H9 (cell line): ENCODE measurements at regions not wholly inside any gene's neighbourhood (a gene's known extent, or its start where the extent isn't known, plus 50 kb on each side); places are given as distances from the start of the nearest gene placed in this dataset.

ENCODE experiments used
- DNase-seq: peaks from one replicate; pipeline ENCODE4 v3.0.0-alpha.2; 2017
- H2AFZ ChIP-seq: one replicate; pipeline ENCODE4 v1.6.1; 2013; ENCODE audit warnings: mild to moderate bottlenecking, low read length, control low read depth, moderate library complexity
- H2AK5ac ChIP-seq: 2 replicates; pipeline ENCODE4 v1.6.1; 2013; ENCODE audit warnings: low read length, control low read depth, mixed read lengths; ENCODE audit not compliant: insufficient read length
- H2BK120ac ChIP-seq: one replicate; pipeline ENCODE4 v1.6.1; 2013; ENCODE audit warnings: low read depth, mild to moderate bottlenecking, low read length, control low read depth, inconsistent platforms; ENCODE audit not compliant: poor library complexity, severe bottlenecking
- H2BK12ac ChIP-seq: 2 replicates; pipeline ENCODE4 v1.6.1; 2013; ENCODE audit warnings: low read length, control low read depth, mixed read lengths, low read depth; ENCODE audit not compliant: insufficient read length
- H2BK15ac ChIP-seq: 2 replicates; pipeline ENCODE4 v1.6.1; 2013; ENCODE audit warnings: low read depth, low read length, control low read depth
- H2BK20ac ChIP-seq: one replicate; pipeline ENCODE4 v1.6.1; 2013; ENCODE audit warnings: low read depth, mild to moderate bottlenecking, low read length, control low read depth, inconsistent platforms; ENCODE audit not compliant: poor library complexity, severe bottlenecking
- H2BK5ac ChIP-seq: 2 replicates; pipeline ENCODE4 v1.6.1; 2013; ENCODE audit warnings: low read length, control low read depth, mixed read lengths; ENCODE audit not compliant: insufficient read length
- H3K14ac ChIP-seq: 2 replicates; pipeline ENCODE4 v1.6.1; 2013; ENCODE audit warnings: low read length, control low read depth; ENCODE audit not compliant: insufficient read depth
- H3K18ac ChIP-seq: 2 replicates; pipeline ENCODE4 v1.6.1; 2013; ENCODE audit warnings: low read depth, mild to moderate bottlenecking, mixed read lengths, low read length, control low read depth; ENCODE audit not compliant: insufficient read length
- H3K23ac ChIP-seq: 2 replicates; pipeline ENCODE4 v1.6.1; 2013; ENCODE audit warnings: low read length, control low read depth, mixed read lengths, low read depth; ENCODE audit not compliant: insufficient read length
- H3K23me2 ChIP-seq: 2 replicates; pipeline ENCODE4 v1.6.1; 2013; ENCODE audit warnings: low read depth, mild to moderate bottlenecking, mixed read lengths, low read length, control low read depth; ENCODE audit not compliant: insufficient read length, poor library complexity, severe bottlenecking
- H3K27ac ChIP-seq: 2 replicates; pipeline ENCODE4 v1.5.1; 2013; ENCODE audit warnings: low read length, control low read depth, mixed read lengths, low read depth; ENCODE audit not compliant: insufficient read length
- H3K27me3 ChIP-seq: 2 replicates; pipeline ENCODE4 v1.6.1; 2013; ENCODE audit warnings: low read length, control low read depth, inconsistent platforms; ENCODE audit not compliant: insufficient read depth
- H3K4ac ChIP-seq: 2 replicates; pipeline ENCODE4 v1.6.1; 2013; ENCODE audit warnings: low read depth, mild to moderate bottlenecking, control low read depth, inconsistent platforms, low read length, moderate library complexity
- H3K4me1 ChIP-seq: 2 replicates; pipeline ENCODE4 v1.6.1; 2013; ENCODE audit warnings: low read length, control low read depth, inconsistent platforms; ENCODE audit not compliant: insufficient read depth
- H3K4me2 ChIP-seq: 2 replicates; pipeline ENCODE4 v1.6.1; 2013; ENCODE audit warnings: low read length, control low read depth, mixed read lengths; ENCODE audit not compliant: insufficient read length, insufficient read depth
- H3K56ac ChIP-seq: 2 replicates; pipeline ENCODE4 v1.6.1; 2013; ENCODE audit warnings: low read depth, mild to moderate bottlenecking, mixed read lengths, low read length, control low read depth; ENCODE audit not compliant: insufficient read length
- H3K79me1 ChIP-seq: 2 replicates; pipeline ENCODE4 v1.6.1; 2013; ENCODE audit warnings: low read depth, mild to moderate bottlenecking, moderate library complexity, low read length, control low read depth, inconsistent platforms; ENCODE audit not compliant: insufficient read depth, poor library complexity, severe bottlenecking
- H3K79me2 ChIP-seq: 2 replicates; pipeline ENCODE4 v1.6.1; 2013; ENCODE audit warnings: low read length, control low read depth, inconsistent platforms; ENCODE audit not compliant: insufficient read depth
- H3K9ac ChIP-seq: 2 replicates; pipeline ENCODE4 v1.6.1; 2013; ENCODE audit warnings: low read length, control low read depth, mixed read lengths; ENCODE audit not compliant: insufficient read length; ENCODE audit errors: extremely low read depth
- H3K9me3 ChIP-seq: one replicate; pipeline ENCODE4 v1.6.1; 2013; ENCODE audit warnings: low read depth, low read length, inconsistent platforms; ENCODE audit not compliant: control insufficient read depth
- H3T11ph ChIP-seq: one replicate; pipeline ENCODE4 v1.6.1; 2013; ENCODE audit warnings: mild to moderate bottlenecking, low read length, control low read depth, inconsistent platforms
- H4K20me1 ChIP-seq: one replicate; pipeline ENCODE4 v1.6.1; 2013; ENCODE audit not compliant: control insufficient read depth, insufficient read length, insufficient read depth
- H4K5ac ChIP-seq: 2 replicates; pipeline ENCODE4 v1.6.1; 2013; ENCODE audit warnings: low read depth, mild to moderate bottlenecking, mixed read lengths, low read length, control low read depth; ENCODE audit not compliant: insufficient read length
- H4K8ac ChIP-seq: replicated peaks from 2 replicates; pipeline ENCODE4 v1.6.1; 2013; ENCODE audit warnings: low read length, control low read depth, mixed read lengths, low read depth; ENCODE audit not compliant: insufficient read length
- H4K91ac ChIP-seq: 2 replicates; pipeline ENCODE4 v1.6.1; 2013; ENCODE audit warnings: low read depth, mild to moderate bottlenecking, moderate library complexity, mixed read lengths, low read length, control low read depth; ENCODE audit not compliant: insufficient read length
- H3K27ac Mint-ChIP-seq, 3 experiments: 2 replicates in 2 of 3; 3 replicates in 1 of 3; pipeline ENCODE4 v1.8.0; 2020 to 2021; ENCODE audit warnings: mixed read lengths in 3 of 3, mild to moderate bottlenecking in 1 of 3, moderate library complexity in 1 of 3
- H3K27me3 Mint-ChIP-seq: 2 replicates; pipeline ENCODE4 v1.8.0; 2021; ENCODE audit warnings: low read depth, mild to moderate bottlenecking, moderate library complexity, mixed read lengths
- H3K36me3 Mint-ChIP-seq, 3 experiments: 2 replicates in 2 of 3; 3 replicates in 1 of 3; pipeline ENCODE4 v1.8.0; 2020 to 2021; ENCODE audit warnings: low read depth in 3 of 3, mixed read lengths in 3 of 3; ENCODE audit not compliant: insufficient read depth in 1 of 3
- H3K4me1 Mint-ChIP-seq, 2 experiments: 2 replicates each; pipeline ENCODE4 v1.8.0; 2020; ENCODE audit warnings: mixed read lengths in 2 of 2
- H3K4me3 Mint-ChIP-seq, 2 experiments: 2 replicates in 1 of 2; 3 replicates in 1 of 2; pipeline ENCODE4 v1.8.0; 2020 to 2021; ENCODE audit warnings: mild to moderate bottlenecking in 2 of 2, mixed read lengths in 2 of 2, moderate library complexity in 1 of 2
- H3K9me3 Mint-ChIP-seq, 2 experiments: 2 replicates in 1 of 2; 3 replicates in 1 of 2; pipeline ENCODE4 v1.8.0; 2020; ENCODE audit warnings: mild to moderate bottlenecking in 2 of 2, mixed read lengths in 2 of 2, moderate library complexity in 1 of 2
- WGBS: extraction: QIAGEN DNeasy Blood & Tissue Kit; methylation state at CpG from one replicate; pipeline ENCODE4 v1.1.7; 2013; ENCODE audit warnings: missing lambda C conversion rate, low lambda C conversion rate, mixed read lengths; ENCODE audit not compliant: insufficient read length; ENCODE audit errors: extremely low coverage; 5-methylcytosine and 5-hydroxymethylcytosine counted together
- TF ChIP-seq, protein P1 (sequence below): fragments of 200-600 bp; sonication (generic); conservative IDR thresholded peaks from 3 replicates; pipeline ENCODE4 v1.8.0; 2021; ENCODE audit warnings: antibody characterized with exemption, mild to moderate bottlenecking

DNA sequence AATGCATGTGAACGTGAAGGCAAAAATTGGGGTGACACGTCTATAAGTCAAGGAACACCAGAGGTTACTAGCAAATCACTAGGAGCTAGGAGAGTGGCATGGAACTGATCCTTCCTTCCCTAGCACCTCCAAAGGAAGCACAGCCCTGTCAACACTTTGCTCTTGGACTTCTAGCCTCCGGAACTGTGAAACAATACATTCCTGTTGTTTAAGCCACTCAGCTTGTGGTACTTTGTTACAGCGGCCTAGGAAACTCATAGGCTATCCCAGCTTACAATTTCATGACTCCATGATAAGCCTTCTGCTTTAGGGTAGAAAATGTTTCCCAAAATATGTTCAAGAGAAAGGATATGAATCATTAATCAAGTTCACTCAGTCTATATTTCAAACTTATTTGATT, 798.1 kb downstream of the DCDC2C start:
- H3K9me3 Mint-ChIP-seq = no peaks in the 10 kb centered on the region
- Histone ChIP-seq H3K27me3 (no peaks in the 10 kb centered on the region), H3K4ac (no peak overlapping the region), H3K9ac (no peak overlapping the region), H3K23ac (no peak overlapping the region), H4K8ac (no peak overlapping the region), H2BK15ac (no peak overlapping the region), H3K79me2 (no peaks in the 10 kb centered on the region), H3K79me1 (no peaks in the 10 kb centered on the region), H3K9me3 (no peaks in the 10 kb centered on the region), H3K56ac (no peak overlapping the region), H3K4me1 (no peaks in the 10 kb centered on the region), H3K14ac (no peak overlapping the region), H2AK5ac (no peak overlapping the region), H4K20me1 (no peaks in the 10 kb centered on the region), H2AFZ (no peak overlapping the region), H2BK120ac (no peak overlapping the region), H3K4me2 (no peak overlapping the region), H2BK20ac (no peak overlapping the region), H4K5ac (no peak overlapping the region), H2BK12ac (no peak overlapping the region), H3K18ac (no peak overlapping the region), H3K27ac (no peak overlapping the region), H3K23me2 (no peaks in the 10 kb centered on the region), H4K91ac (no peak overlapping the region), H3T11ph (no peak overlapping the region), H2BK5ac (no peak overlapping the region)
- H3K4me3 Mint-ChIP-seq = no peak overlapping the region
- DNase-seq = no peak
- H3K27ac Mint-ChIP-seq = no peak overlapping the region
- H3K4me1 Mint-ChIP-seq = peaks cover 0 to 6% of the 10 kb centered on the region in 2 experiments; a peak in 2 of 4 replicates
- no CpG with 5 or more reads among the region's 4 CpGs for WGBS
- no peaks in the 10 kb centered on the region for H3K27me3 Mint-ChIP-seq
- no peaks in the 10 kb centered on the region; a peak in 1 of 7 replicates for H3K36me3 Mint-ChIP-seq
- TF ChIP-seq, protein P1, sequence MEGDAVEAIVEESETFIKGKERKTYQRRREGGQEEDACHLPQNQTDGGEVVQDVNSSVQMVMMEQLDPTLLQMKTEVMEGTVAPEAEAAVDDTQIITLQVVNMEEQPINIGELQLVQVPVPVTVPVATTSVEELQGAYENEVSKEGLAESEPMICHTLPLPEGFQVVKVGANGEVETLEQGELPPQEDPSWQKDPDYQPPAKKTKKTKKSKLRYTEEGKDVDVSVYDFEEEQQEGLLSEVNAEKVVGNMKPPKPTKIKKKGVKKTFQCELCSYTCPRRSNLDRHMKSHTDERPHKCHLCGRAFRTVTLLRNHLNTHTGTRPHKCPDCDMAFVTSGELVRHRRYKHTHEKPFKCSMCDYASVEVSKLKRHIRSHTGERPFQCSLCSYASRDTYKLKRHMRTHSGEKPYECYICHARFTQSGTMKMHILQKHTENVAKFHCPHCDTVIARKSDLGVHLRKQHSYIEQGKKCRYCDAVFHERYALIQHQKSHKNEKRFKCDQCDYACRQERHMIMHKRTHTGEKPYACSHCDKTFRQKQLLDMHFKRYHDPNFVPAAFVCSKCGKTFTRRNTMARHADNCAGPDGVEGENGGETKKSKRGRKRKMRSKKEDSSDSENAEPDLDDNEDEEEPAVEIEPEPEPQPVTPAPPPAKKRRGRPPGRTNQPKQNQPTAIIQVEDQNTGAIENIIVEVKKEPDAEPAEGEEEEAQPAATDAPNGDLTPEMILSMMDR = no peak
